GM12878 (cell line): ENCODE measurements at regions not wholly inside any gene's neighbourhood (a gene's known extent, or its start where the extent isn't known, plus 50 kb on each side); places are given as distances from the start of the nearest gene placed in this dataset.

Experiments used
- ATAC-seq: fragments of 200-7000 bp; cut with Tn5 transposase; 3 replicates; pipeline ENCODE4 v1.9.1; 2020; ENCODE audit warnings: mild to moderate bottlenecking, moderate library complexity
- BruUV-seq: library from RNA; stranded (reverse); fragments of 400-500 nt; replicated peaks from 2 replicates; lab custom pipeline; 2021; lab: Mats Ljungman, UMichigan
- CTCF ChIA-PET: fragments of 300-600 bp; sonication (Branson Sonifier 250); formaldehyde crosslinking; extraction: SDS; loops from one replicate; lab custom pipeline; 2021; ENCODE audit warnings: inconsistent platforms; lab: Yijun Ruan, JAX
- POLR2A ChIA-PET: fragments of 350-600 bp; formaldehyde crosslinking; extraction: SDS; loops from one replicate; lab custom pipeline; 2021; ENCODE audit warnings: inconsistent platforms; lab: Charles Lee
- RAD21 ChIA-PET: fragments of 300-600 bp; sonication (Branson Sonifier 250); formaldehyde crosslinking; loops from one replicate; lab custom pipeline; 2023; ENCODE audit warnings: antibody characterized with exemption; ENCODE audit not compliant: unreplicated experiment; lab: Charles Lee
- SMC1A ChIA-PET: fragments of 300-600 bp; sonication (Branson Sonifier 250); formaldehyde crosslinking; loops from one replicate; lab custom pipeline; 2023; ENCODE audit not compliant: unreplicated experiment, uncharacterized antibody; lab: Charles Lee
- DNase-seq: peaks from one replicate; pipeline ENCODE4 v3.0.0-alpha.2; 2011; ENCODE audit warnings: low read depth, low spot score
- FAIRE-seq: peaks from 3 replicates; lab custom pipeline; 2011; peaks lifted over from hg19 to GRCh38; lab: Jason Lieb, UNC
- H2AFZ ChIP-seq: 2 replicates; pipeline ENCODE4 v1.6.0; 2011; ENCODE audit warnings: low read depth, low read length, control low read depth; ENCODE audit not compliant: control insufficient read depth
- H3K27ac ChIP-seq: 2 replicates; pipeline ENCODE4 v1.5.1; 2011; ENCODE audit warnings: control low read depth; ENCODE audit not compliant: control insufficient read depth, insufficient read depth
- H3K27me3 ChIP-seq, 2 experiments: replicated peaks in 1 of 2; 2 replicates each; pipeline versions ENCODE4 v1.6.0 to v1.6.1; 2011; ENCODE audit warnings: low read length in 1 of 2; ENCODE audit not compliant: control insufficient read depth in 2 of 2, insufficient read depth in 2 of 2
- H3K36me3 ChIP-seq, 2 experiments: 2 replicates each; pipeline ENCODE4 v1.5.1; 2011; ENCODE audit warnings: low read length in 1 of 2; ENCODE audit not compliant: control insufficient read depth in 2 of 2, insufficient read depth in 2 of 2
- H3K4me1 ChIP-seq: 2 replicates; pipeline ENCODE4 v1.6.1; 2011; ENCODE audit warnings: mild to moderate bottlenecking, low read length, moderate library complexity, mixed read lengths; ENCODE audit not compliant: control insufficient read depth, insufficient read depth
- H3K4me2 ChIP-seq: 2 replicates; pipeline ENCODE4 v1.6.0; 2011; ENCODE audit warnings: control low read depth; ENCODE audit not compliant: control insufficient read depth, insufficient read depth
- H3K4me3 ChIP-seq: fragments of 200-600 bp; sonication (generic); 2 replicates; pipeline ENCODE4 v1.5.1; 2016
- H3K79me2 ChIP-seq: 2 replicates; pipeline ENCODE4 v1.6.0; 2011; ENCODE audit warnings: low read length; ENCODE audit not compliant: control insufficient read depth, insufficient read depth
- H3K9ac ChIP-seq: 2 replicates; pipeline ENCODE4 v1.8.0; 2011; ENCODE audit warnings: low read length, control low read depth, mixed read lengths; ENCODE audit not compliant: control insufficient read depth, insufficient read depth
- H3K9me3 ChIP-seq: replicated peaks from 3 replicates; pipeline ENCODE4 v1.5.1; 2011; ENCODE audit warnings: mild to moderate bottlenecking, low read length; ENCODE audit not compliant: control insufficient read depth, insufficient read depth
- H4K20me1 ChIP-seq: 2 replicates; pipeline ENCODE4 v1.6.0; 2011; ENCODE audit not compliant: control insufficient read depth, insufficient read depth
- MYC ChIP-seq: IDR thresholded peaks from 2 replicates; pipeline ENCODE4 v1.6.1; 2011; ENCODE audit warnings: mild to moderate bottlenecking, low read length, moderate library complexity, inconsistent platforms; ENCODE audit not compliant: insufficient read depth, insufficient replicate concordance, insufficient read length, severe bottlenecking
- NFXL1 ChIP-seq: fragments of 450-650 bp; IDR thresholded peaks from 2 replicates; pipeline ENCODE4 v1.6.1; 2017; ENCODE audit warnings: antibody characterized with exemption, mild to moderate bottlenecking, borderline replicate concordance
- NFYA ChIP-seq: IDR thresholded peaks from 2 replicates; pipeline ENCODE4 v1.6.1; 2011; ENCODE audit warnings: low read depth, mild to moderate bottlenecking, low read length, improper control_type of control experiment, borderline replicate concordance
- WGBS: methylation state at CpG from one replicate; pipeline ENCODE4 v1.1.6; 2016; ENCODE audit warnings: low lambda C conversion rate; ENCODE audit not compliant: insufficient replicate concordance, insufficient coverage; ENCODE audit errors: missing lambda C conversion rate; 5-methylcytosine and 5-hydroxymethylcytosine counted together
- in situ Hi-C: fragments of 300-500 bp; cut with MboI; formaldehyde crosslinking; loops from 9 replicates; pipeline ENCODE4 v1.14.3; 2018; ENCODE audit warnings: mixed read lengths
- intact Hi-C: fragments of 100-400 bp; cut with micrococcal nuclease; formaldehyde crosslinking; loops from one replicate; pipeline ENCODE4 v1.14.2; 2022; ENCODE audit not compliant: unreplicated experiment
- TF ChIP-seq, protein P1 (sequence below): fragments of 150-350 bp; IDR thresholded peaks from 2 replicates; pipeline ENCODE4 v1.6.1; 2016; ENCODE audit warnings: low read depth, low read length
- TF ChIP-seq, protein P2 (sequence below): fragments of 450-650 bp; IDR thresholded peaks from 2 replicates; pipeline ENCODE4 v1.6.1; 2018; ENCODE audit warnings: mild to moderate bottlenecking, low read depth, moderate library complexity; ENCODE audit not compliant: partially characterized antibody

DNA sequence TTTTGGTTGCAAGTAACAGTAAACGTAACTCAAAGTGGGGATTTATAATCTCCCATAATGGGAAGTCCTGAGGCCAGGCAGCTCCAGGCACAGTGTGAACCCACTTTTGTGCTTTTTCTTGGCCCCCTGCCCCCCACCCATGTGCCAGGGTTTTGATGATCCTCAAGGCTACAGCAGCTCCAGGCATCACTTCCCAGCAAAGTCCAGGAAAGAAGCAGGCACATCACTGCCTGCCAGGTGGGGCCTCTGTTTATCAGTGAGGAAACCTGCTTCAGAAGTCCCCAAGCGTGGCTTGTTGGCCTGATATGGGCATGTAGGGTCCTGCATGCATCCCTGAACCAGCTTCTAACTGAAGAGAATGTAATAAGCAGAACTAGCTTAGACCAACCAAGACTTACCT is 299.2 kb upstream of the SKOR2 start:
- DNase-seq (no peak), ATAC-seq (no peak), FAIRE-seq (no peak)
- Histone ChIP-seq H2AFZ (no peak overlapping the region), H3K4me3 (no peak overlapping the region), H3K79me2 (no peaks in the 10 kb centered on the region), H3K4me1 (no peaks in the 10 kb centered on the region), H3K27ac (no peak overlapping the region), H4K20me1 (no peaks in the 10 kb centered on the region), H3K9ac (no peak overlapping the region), H3K9me3 (no peaks in the 10 kb centered on the region), H3K4me2 (no peak overlapping the region), H3K36me3 (no peaks in the 10 kb centered on the region), H3K27me3 (no peaks in the 10 kb centered on the region)
- SMC1A ChIA-PET: no interaction called here
- RAD21 ChIA-PET: no interaction called here
- intact Hi-C loops (no loop called here), in situ Hi-C loops (no loop called here)
- BruUV-seq: no TSS peak
- POLR2A ChIA-PET: no interaction called here
- 0% methylated on average over 2 of the region's 2 CpGs for WGBS
- TF ChIP-seq, protein P1, sequence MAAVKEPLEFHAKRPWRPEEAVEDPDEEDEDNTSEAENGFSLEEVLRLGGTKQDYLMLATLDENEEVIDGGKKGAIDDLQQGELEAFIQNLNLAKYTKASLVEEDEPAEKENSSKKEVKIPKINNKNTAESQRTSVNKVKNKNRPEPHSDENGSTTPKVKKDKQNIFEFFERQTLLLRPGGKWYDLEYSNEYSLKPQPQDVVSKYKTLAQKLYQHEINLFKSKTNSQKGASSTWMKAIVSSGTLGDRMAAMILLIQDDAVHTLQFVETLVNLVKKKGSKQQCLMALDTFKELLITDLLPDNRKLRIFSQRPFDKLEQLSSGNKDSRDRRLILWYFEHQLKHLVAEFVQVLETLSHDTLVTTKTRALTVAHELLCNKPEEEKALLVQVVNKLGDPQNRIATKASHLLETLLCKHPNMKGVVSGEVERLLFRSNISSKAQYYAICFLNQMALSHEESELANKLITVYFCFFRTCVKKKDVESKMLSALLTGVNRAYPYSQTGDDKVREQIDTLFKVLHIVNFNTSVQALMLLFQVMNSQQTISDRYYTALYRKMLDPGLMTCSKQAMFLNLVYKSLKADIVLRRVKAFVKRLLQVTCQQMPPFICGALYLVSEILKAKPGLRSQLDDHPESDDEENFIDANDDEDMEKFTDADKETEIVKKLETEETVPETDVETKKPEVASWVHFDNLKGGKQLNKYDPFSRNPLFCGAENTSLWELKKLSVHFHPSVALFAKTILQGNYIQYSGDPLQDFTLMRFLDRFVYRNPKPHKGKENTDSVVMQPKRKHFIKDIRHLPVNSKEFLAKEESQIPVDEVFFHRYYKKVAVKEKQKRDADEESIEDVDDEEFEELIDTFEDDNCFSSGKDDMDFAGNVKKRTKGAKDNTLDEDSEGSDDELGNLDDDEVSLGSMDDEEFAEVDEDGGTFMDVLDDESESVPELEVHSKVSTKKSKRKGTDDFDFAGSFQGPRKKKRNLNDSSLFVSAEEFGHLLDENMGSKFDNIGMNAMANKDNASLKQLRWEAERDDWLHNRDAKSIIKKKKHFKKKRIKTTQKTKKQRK: no peak
- TF ChIP-seq MYC (no peak), NFXL1 (no peak)
- CTCF ChIA-PET: no interaction called here

DNA sequence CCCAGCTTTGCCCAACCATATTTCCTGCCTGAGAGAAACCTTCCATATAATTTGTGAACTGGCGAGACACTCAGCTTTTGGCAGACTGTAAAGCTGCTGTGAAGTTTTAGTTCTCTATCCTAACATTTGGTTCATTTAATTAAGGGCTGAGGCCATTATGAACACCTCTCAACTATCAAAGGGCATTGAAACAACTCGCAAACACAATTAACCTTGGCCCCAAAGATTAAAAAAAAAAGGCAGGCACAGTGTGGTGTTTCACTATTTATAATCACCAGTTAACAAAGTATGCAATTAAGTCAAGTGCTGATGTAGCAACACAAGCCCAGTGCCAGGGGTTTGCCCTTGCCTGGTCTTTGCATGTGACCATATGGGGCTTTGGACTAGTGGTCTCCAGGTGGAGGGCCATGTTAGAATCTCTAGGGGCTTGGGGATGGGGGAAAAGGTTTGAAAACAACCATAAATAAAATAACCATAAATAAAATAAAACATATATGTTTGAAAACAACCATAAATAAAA is 297.6 kb upstream of the SKOR2 start:
- Histone ChIP-seq H2AFZ (no peak overlapping the region), H4K20me1 (no peaks in the 10 kb centered on the region; the same call in 1 of the 2 replicates), H3K4me3 (no peak overlapping the region), H3K4me1 (no peaks in the 10 kb centered on the region), H3K36me3 (no peaks in the 10 kb centered on the region), H3K9me3 (no peaks in the 10 kb centered on the region), H3K9ac (no peak overlapping the region), H3K79me2 (no peaks in the 10 kb centered on the region), H3K4me2 (no peak overlapping the region), H3K27me3 (peaks cover 0 to 4% of the 10 kb centered on the region in 2 experiments; a peak in 1 of 4 replicates), H3K27ac (no peak overlapping the region)
- ATAC-seq (no peak), DNase-seq (no peak), FAIRE-seq (no peak)
- WGBS: 0% methylated on average over 2 of the region's 2 CpGs
- ChIA-PET CTCF (interaction anchor here (1.6 kb wide), 1 partner anchor 208 kb away, joined by 3 read pairs; no protein-coding TSS in a partner anchor), POLR2A (no interaction called here), RAD21 (no interaction called here), SMC1A (no interaction called here)
- in situ Hi-C loops (no loop called here), intact Hi-C loops (no loop called here)
- TF ChIP-seq, protein P2, sequence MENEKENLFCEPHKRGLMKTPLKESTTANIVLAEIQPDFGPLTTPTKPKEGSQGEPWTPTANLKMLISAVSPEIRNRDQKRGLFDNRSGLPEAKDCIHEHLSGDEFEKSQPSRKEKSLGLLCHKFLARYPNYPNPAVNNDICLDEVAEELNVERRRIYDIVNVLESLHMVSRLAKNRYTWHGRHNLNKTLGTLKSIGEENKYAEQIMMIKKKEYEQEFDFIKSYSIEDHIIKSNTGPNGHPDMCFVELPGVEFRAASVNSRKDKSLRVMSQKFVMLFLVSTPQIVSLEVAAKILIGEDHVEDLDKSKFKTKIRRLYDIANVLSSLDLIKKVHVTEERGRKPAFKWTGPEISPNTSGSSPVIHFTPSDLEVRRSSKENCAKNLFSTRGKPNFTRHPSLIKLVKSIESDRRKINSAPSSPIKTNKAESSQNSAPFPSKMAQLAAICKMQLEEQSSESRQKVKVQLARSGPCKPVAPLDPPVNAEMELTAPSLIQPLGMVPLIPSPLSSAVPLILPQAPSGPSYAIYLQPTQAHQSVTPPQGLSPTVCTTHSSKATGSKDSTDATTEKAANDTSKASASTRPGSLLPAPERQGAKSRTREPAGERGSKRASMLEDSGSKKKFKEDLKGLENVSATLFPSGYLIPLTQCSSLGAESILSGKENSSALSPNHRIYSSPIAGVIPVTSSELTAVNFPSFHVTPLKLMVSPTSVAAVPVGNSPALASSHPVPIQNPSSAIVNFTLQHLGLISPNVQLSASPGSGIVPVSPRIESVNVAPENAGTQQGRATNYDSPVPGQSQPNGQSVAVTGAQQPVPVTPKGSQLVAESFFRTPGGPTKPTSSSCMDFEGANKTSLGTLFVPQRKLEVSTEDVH: no peak
- TF ChIP-seq NFYA: no peak
- BruUV-seq: no TSS peak
